HepG2 (cell line): ENCODE measurements at regions not wholly inside any gene's neighbourhood (a gene's known extent, or its start where the extent isn't known, plus 50 kb on each side); places are given as distances from the start of the nearest gene placed in this dataset.

Experiments
- ATAC-seq: fragments of 200-7000 bp; cut with Tn5 transposase; 3 replicates; pipeline ENCODE4 v1.9.1; 2020; ENCODE audit warnings: mild to moderate bottlenecking, moderate library complexity
- BruUV-seq: library from RNA; stranded (reverse); fragments of 400-500 nt; replicated peaks from 2 replicates; lab custom pipeline; 2021; lab: Mats Ljungman, UMichigan
- CTCF ChIA-PET: fragments of 300-600 bp; formaldehyde crosslinking; extraction: SDS; loops from one replicate; lab custom pipeline; 2021; ENCODE audit warnings: low total read pairs, inconsistent platforms, low intra/inter-chr PET ratio; lab: Yijun Ruan, JAX
- POLR2A ChIA-PET: fragments of 350-600 bp; sonication (Branson Sonifier 250); formaldehyde crosslinking; loops from one replicate; lab custom pipeline; 2020; ENCODE audit warnings: antibody characterized with exemption, inconsistent platforms; lab: Yijun Ruan, JAX
- DNase-seq: peaks from one replicate; pipeline ENCODE4 v3.0.0-alpha.2; 2015; ENCODE audit warnings: low spot score
- FAIRE-seq: peaks from 3 replicates; lab custom pipeline; 2011; peaks lifted over from hg19 to GRCh38; lab: Jason Lieb, UNC
- H2AFZ ChIP-seq: one replicate; pipeline ENCODE4 v1.6.1; 2011; ENCODE audit warnings: low read length, inconsistent platforms
- H3K27ac ChIP-seq: fragments of 300-600 bp; 3 replicates; pipeline ENCODE4 v1.8.0; 2011; ENCODE audit warnings: mixed run types, mild to moderate bottlenecking, mixed read lengths, low read length, inconsistent platforms; ENCODE audit not compliant: insufficient read depth; ENCODE audit errors: extremely low read length
- H3K27me3 ChIP-seq, 2 experiments: fragments of 200-600 bp in 1 of 2; 2 replicates in 1 of 2; 3 replicates in 1 of 2; pipeline versions ENCODE4 v1.6.0 to v1.8.0; 2011; ENCODE audit warnings: low read length in 2 of 2, mild to moderate bottlenecking in 2 of 2, moderate library complexity in 2 of 2, inconsistent platforms in 1 of 2; ENCODE audit not compliant: insufficient read depth in 2 of 2, control insufficient read depth in 1 of 2
- H3K36me3 ChIP-seq, 2 experiments: fragments of 200-600 bp in 1 of 2; replicated peaks in 1 of 2; 2 replicates in 1 of 2; 3 replicates in 1 of 2; pipeline versions ENCODE4 v1.5.1 to v1.8.0; 2011; ENCODE audit warnings: low read length in 2 of 2, inconsistent platforms in 1 of 2; ENCODE audit not compliant: insufficient read depth in 2 of 2, control insufficient read depth in 1 of 2
- H3K4me1 ChIP-seq: 2 replicates; pipeline ENCODE4 v1.5.1; 2012; ENCODE audit warnings: low read length, inconsistent platforms; ENCODE audit not compliant: insufficient read depth
- H3K4me2 ChIP-seq: 2 replicates; pipeline ENCODE4 v1.6.0; 2011; ENCODE audit warnings: low read depth, low read length, inconsistent platforms
- H3K4me3 ChIP-seq, 3 experiments: fragments of 200-600 bp in 1 of 3; sonication (generic), shearing (Covaris generic) in 1 of 3; replicated peaks in 1 of 3; 2 replicates each; pipeline ENCODE4 v1.5.1; 2011 to 2016; ENCODE audit warnings: low read length in 3 of 3, inconsistent platforms in 2 of 3, low read depth in 2 of 3, mild to moderate bottlenecking in 2 of 3, control low read depth in 1 of 3, mixed read lengths in 1 of 3; ENCODE audit not compliant: insufficient read depth in 1 of 3
- H3K79me2 ChIP-seq: one replicate; pipeline ENCODE4 v1.6.1; 2011; ENCODE audit warnings: low read length, inconsistent platforms; ENCODE audit not compliant: insufficient read depth
- H3K9ac ChIP-seq: 2 replicates; pipeline ENCODE4 v1.6.0; 2011; ENCODE audit warnings: mild to moderate bottlenecking, low read depth, low read length, inconsistent platforms; ENCODE audit not compliant: insufficient read depth
- H3K9me3 ChIP-seq: 2 replicates; pipeline ENCODE4 v1.5.1; 2012; ENCODE audit warnings: mild to moderate bottlenecking, low read length
- H4K20me1 ChIP-seq: 2 replicates; pipeline ENCODE4 v1.6.0; 2011; ENCODE audit warnings: inconsistent platforms, mild to moderate bottlenecking, low read length, moderate library complexity; ENCODE audit not compliant: insufficient read depth
- CREB1 ChIP-seq, 2 experiments: fragments of 450-650 bp in 1 of 2; IDR thresholded peaks; 2 replicates each; pipeline ENCODE4 v1.6.1; 2016 to 2017; ENCODE audit warnings: control low read depth in 1 of 2, mild to moderate bottlenecking in 1 of 2, missing compliant biosample characterization in 1 of 2, missing genetic modification characterization in 1 of 2
- HOXA9 ChIP-seq: sonication (generic); formaldehyde crosslinking; IDR thresholded peaks from 2 replicates; pipeline ENCODE4 v1.8.1; 2022; ENCODE audit warnings: missing genetic modification reagents, mild to moderate bottlenecking, moderate library complexity, borderline replicate concordance
- MEIS2 ChIP-seq: sonication (generic); formaldehyde crosslinking; IDR thresholded peaks from 2 replicates; pipeline ENCODE4 v1.9.0; 2021; ENCODE audit warnings: mild to moderate bottlenecking, missing genetic modification reagents
- MLXIP ChIP-seq: sonication (generic); formaldehyde crosslinking; IDR thresholded peaks from 2 replicates; pipeline ENCODE4 v1.9.0; 2021; ENCODE audit warnings: missing genetic modification reagents, borderline replicate concordance
- SMYD3 ChIP-seq: sonication (generic); formaldehyde crosslinking; IDR thresholded peaks from 2 replicates; pipeline ENCODE4 v1.8.1; 2023; ENCODE audit warnings: mild to moderate bottlenecking, missing genetic modification reagents
- TEAD3 ChIP-seq: optimal IDR thresholded peaks from 2 replicates; pipeline ENCODE3; 2016; ENCODE audit warnings: borderline replicate concordance
- ZNF614 ChIP-seq: IDR thresholded peaks from 2 replicates; pipeline ENCODE4 v1.6.1; 2018; ENCODE audit warnings: missing biosample characterization, missing genetic modification reagents, inconsistent platforms, borderline replicate concordance
- ZSCAN31 ChIP-seq: sonication (generic); formaldehyde crosslinking; IDR thresholded peaks from 2 replicates; pipeline ENCODE4 v1.5.0; 2020; ENCODE audit warnings: low read depth, mild to moderate bottlenecking, missing genetic modification reagents
- WGBS: methylation state at CpG from one replicate; pipeline ENCODE4 v1.1.6; 2017; ENCODE audit warnings: low lambda C conversion rate; 5-methylcytosine and 5-hydroxymethylcytosine counted together
- in situ Hi-C: cut with HindIII; loops from 2 replicates; pipeline ENCODE4 v1.10.0; 2017; ENCODE audit warnings: low pct_unique_long_range_greater_than_20kb; ENCODE audit not compliant: extremely low pct_ligation_motif_present
- intact Hi-C: fragments of 100-400 bp; cut with micrococcal nuclease; formaldehyde crosslinking; loops from one replicate; pipeline ENCODE4 v1.10.0; 2022; ENCODE audit not compliant: unreplicated experiment

DNA sequence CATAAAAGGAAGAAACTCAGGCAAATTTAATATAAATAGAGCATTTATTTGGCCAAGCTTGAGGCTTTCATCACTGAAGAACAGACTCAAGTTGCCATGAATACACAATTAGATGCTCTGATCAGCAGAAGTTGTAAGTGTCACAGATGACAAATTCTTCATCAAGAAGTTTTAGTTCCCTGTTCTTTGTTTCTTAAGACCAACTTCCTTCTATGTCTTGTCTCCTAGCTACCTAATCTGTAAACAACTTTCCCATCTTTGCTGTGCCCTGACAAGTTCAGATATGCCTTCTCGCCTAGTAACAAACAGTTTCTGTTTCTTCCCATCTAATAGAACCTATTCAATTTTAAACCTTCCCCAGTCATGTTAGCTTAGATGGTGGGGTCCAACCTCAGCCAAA lies 353.4 kb upstream of the HSFY2 start:
- Histone ChIP-seq H3K27me3 (no peaks in the 10 kb centered on the region), H2AFZ (no peak overlapping the region), H4K20me1 (no peaks in the 10 kb centered on the region), H3K4me3 (no peak overlapping the region)
- ChIA-PET CTCF (no interaction called here), POLR2A (no interaction called here)
- DNase-seq = no peak
- no peak for ATAC-seq
- FAIRE-seq = no peak
- in situ Hi-C loops = no loop called here
- TF ChIP-seq MEIS2 (no peak), ZNF614 (CRISPR knock-in tag) (no peak), ZSCAN31 (no peak), SMYD3 (CRISPR knock-in tag) (no peak), HOXA9 (no peak), TEAD3 (CRISPR knock-in tag) (no peak), CREB1 (IDR thresholded peaks at IDR 0.05) (no peak), CREB1 (CRISPR knock-in tag; IDR thresholded peaks at IDR 0.05) (no peak), MLXIP (CRISPR knock-in tag) (no peak)
- TF ChIP-seq, all 625 proteins: peak for 0
- H3K4me1 ChIP-seq = no peaks in the 10 kb centered on the region
- intact Hi-C loops = no loop called here
- H3K9me3 ChIP-seq = peaks cover 12% of the 10 kb centered on the region; the same call in 1 of the 2 replicates
- no peak overlapping the region for H3K9ac ChIP-seq
- no peak overlapping the region for H3K4me2 ChIP-seq
- 15% methylated on average over 1 of the region's 1 CpG for WGBS
- no TSS peak for BruUV-seq
- no peaks in the 10 kb centered on the region for H3K79me2 ChIP-seq
- H3K27ac ChIP-seq = no peak overlapping the region
- H3K36me3 ChIP-seq = no peaks in the 10 kb centered on the region
